HG03064 (cell line): ENCODE measurements at regions not wholly inside any gene's neighbourhood (a gene's known extent, or its start where the extent isn't known, plus 50 kb on each side); places are given as distances from the start of the nearest gene placed in this dataset.
"Not testable (repeated sequence)": the region's sequence is repeated elsewhere in the genome, so short reads cannot be mapped to it uniquely, and the experiment has no call there.

Experiments used
- ATAC-seq: cut with Tn5 transposase; IDR thresholded peaks from one replicate; pipeline ENCODE4 v1.9.1; 2021; ENCODE audit warnings: low read depth; ENCODE audit not compliant: unreplicated experiment

GRCh38 chr21:17045214-17045853 lies 467.5 kb upstream of the CXADR start:
- ATAC-seq, result no peak

GRCh38 chr21:17048974-17049373 lies 463.9 kb upstream of the CXADR start:
- no peak for ATAC-seq

GRCh38 chr21:17050156-17050555 lies 462.7 kb upstream of the CXADR start:
- ATAC-seq, result no peak

GRCh38 chr21:17050646-17051045 lies 462.2 kb upstream of the CXADR start:
- no peak for ATAC-seq

- ATAC-seq, result no peak
Observed at GRCh38 chr21:17051054-17051453, 461.8 kb upstream of the CXADR start.

- no peak for ATAC-seq
Observed at GRCh38 chr21:17053321-17053720, 459.5 kb upstream of the CXADR start.

- no peak for ATAC-seq
Observed at GRCh38 chr21:17059936-17060335, 452.9 kb upstream of the CXADR start.

- no peak for ATAC-seq
Observed at GRCh38 chr21:17066006-17066405, 446.8 kb upstream of the CXADR start.

- ATAC-seq, result no peak
Observed at GRCh38 chr21:17071093-17071492, 441.8 kb upstream of the CXADR start.

GRCh38 chr21:17081193-17081592 lies 431.6 kb upstream of the CXADR start:
- no peak for ATAC-seq

GRCh38 chr21:17082843-17083483 lies 429.9 kb upstream of the CXADR start:
- ATAC-seq, result no peak

- no peak for ATAC-seq
Observed at GRCh38 chr21:17085707-17086106, 427.1 kb upstream of the CXADR start.

GRCh38 chr21:17088500-17088899 lies 424.3 kb upstream of the CXADR start:
- ATAC-seq, result no peak

GRCh38 chr21:17089091-17089491 lies 423.8 kb upstream of the CXADR start:
- no peak for ATAC-seq

- ATAC-seq, result no peak
Observed at GRCh38 chr21:17101696-17102095, 411.1 kb upstream of the CXADR start.

GRCh38 chr21:17105932-17106331 lies 406.9 kb upstream of the CXADR start:
- no peak for ATAC-seq

- no peak for ATAC-seq
Observed at GRCh38 chr21:17114045-17114444, 398.8 kb upstream of the CXADR start.

GRCh38 chr21:17118638-17119384 lies 394.0 kb upstream of the CXADR start:
- ATAC-seq, result no peak

- no peak for ATAC-seq
Observed at GRCh38 chr21:17119466-17120297, 393.2 kb upstream of the CXADR start.

- not testable (repeated sequence) for ATAC-seq
Observed at GRCh38 chr21:17127395-17127794, 385.4 kb upstream of the CXADR start.

- ATAC-seq, result no peak
Observed at GRCh38 chr21:17128132-17128531, 384.7 kb upstream of the CXADR start.
